Hepatocyte (in vitro differentiated cells): ENCODE measurements at regions not wholly inside any gene's neighbourhood (a gene's known extent, or its start where the extent isn't known, plus 50 kb on each side); places are given as distances from the start of the nearest gene placed in this dataset.

ENCODE experiments used
- DNase-seq: peaks from one replicate; pipeline ENCODE4 v3.0.0-alpha.2; 2016; ENCODE audit warnings: low spot score
- H2AFZ ChIP-seq: fragments of 200-600 bp; sonication (generic); 2 replicates; pipeline ENCODE4 v1.6.0; 2016; ENCODE audit warnings: antibody characterized with exemption, mild to moderate bottlenecking
- H3K27ac ChIP-seq: fragments of 200-600 bp; sonication (generic); 2 replicates; pipeline ENCODE4 v1.5.1; 2016; ENCODE audit warnings: mild to moderate bottlenecking
- H3K27me3 ChIP-seq: fragments of 200-600 bp; sonication (generic); 2 replicates; pipeline ENCODE4 v1.6.1; 2016
- H3K36me3 ChIP-seq: fragments of 200-600 bp; sonication (generic); replicated peaks from 2 replicates; pipeline ENCODE4 v1.5.1; 2016; ENCODE audit warnings: low read depth; ENCODE audit not compliant: insufficient read depth
- H3K4me1 ChIP-seq: fragments of 200-600 bp; sonication (generic); 2 replicates; pipeline ENCODE4 v1.5.1; 2016; ENCODE audit warnings: mild to moderate bottlenecking, moderate library complexity; ENCODE audit not compliant: insufficient read depth
- H3K4me2 ChIP-seq: fragments of 200-600 bp; sonication (generic); 2 replicates; pipeline ENCODE4 v1.6.0; 2016
- H3K4me3 ChIP-seq: fragments of 200-600 bp; sonication (generic); 2 replicates; pipeline ENCODE4 v1.5.1; 2016; ENCODE audit warnings: mild to moderate bottlenecking
- H3K79me2 ChIP-seq: fragments of 200-600 bp; sonication (generic); 2 replicates; pipeline ENCODE4 v1.6.0; 2017; ENCODE audit warnings: mild to moderate bottlenecking
- H3K9me2 ChIP-seq: fragments of 200-600 bp; sonication (generic); replicated peaks from 2 replicates; pipeline ENCODE4 v1.6.0; 2017; ENCODE audit warnings: mild to moderate bottlenecking; ENCODE audit not compliant: insufficient read depth
- H3K9me3 ChIP-seq: fragments of 200-600 bp; sonication (generic); 2 replicates; pipeline ENCODE4 v1.5.1; 2016; ENCODE audit warnings: low read depth, mild to moderate bottlenecking
- H4K20me1 ChIP-seq: fragments of 200-600 bp; sonication (generic); 2 replicates; pipeline ENCODE4 v1.6.0; 2016; ENCODE audit warnings: mild to moderate bottlenecking; ENCODE audit not compliant: insufficient read depth, poor library complexity, severe bottlenecking
- CTCF ChIP-seq: fragments of 200-600 bp; sonication (generic); IDR thresholded peaks from 2 replicates; pipeline ENCODE4 v1.5.1; 2016; ENCODE audit warnings: antibody characterized with exemption, mild to moderate bottlenecking; ENCODE audit not compliant: poor library complexity
- EZH2 ChIP-seq: fragments of 200-600 bp; sonication (generic); IDR thresholded peaks from 2 replicates; pipeline ENCODE4 v1.6.1; 2016; ENCODE audit warnings: antibody characterized with exemption, mild to moderate bottlenecking, borderline replicate concordance
- EZH2phosphoT487 ChIP-seq: fragments of 200-600 bp; sonication (generic); IDR thresholded peaks from one replicate; pipeline ENCODE4 v1.6.1; 2018; ENCODE audit warnings: antibody characterized with exemption, mild to moderate bottlenecking, low read depth, moderate library complexity; ENCODE audit not compliant: unreplicated experiment, severe bottlenecking
- WGBS: methylation state at CpG from one replicate; pipeline ENCODE4 v1.1.6; 2016; ENCODE audit warnings: low lambda C conversion rate; ENCODE audit errors: missing lambda C conversion rate; 5-methylcytosine and 5-hydroxymethylcytosine counted together

GRCh38 chr7:80316811-80317210 lies 182.2 kb downstream of the GNAI1 start:
- Histone ChIP-seq H3K27me3 (no peaks in the 10 kb centered on the region), H3K9me3 (no peaks in the 10 kb centered on the region), H3K36me3 (no peaks in the 10 kb centered on the region), H3K9me2 (no peaks in the 10 kb centered on the region), H3K4me3 (no peak overlapping the region), H2AFZ (no peak overlapping the region), H3K79me2 (no peaks in the 10 kb centered on the region), H3K27ac (no peak overlapping the region), H4K20me1 (no peaks in the 10 kb centered on the region), H3K4me2 (no peak overlapping the region), H3K4me1 (no peaks in the 10 kb centered on the region)
- WGBS = 76% methylated on average over 2 of the region's 2 CpGs
- DNase-seq = no peak
- TF ChIP-seq EZH2phosphoT487 (no peak), EZH2 (no peak), CTCF (no peak)

GRCh38 chr7:80313716-80314115 lies 179.1 kb downstream of the GNAI1 start:
- no peak for DNase-seq
- Histone ChIP-seq H3K36me3 (no peaks in the 10 kb centered on the region), H3K9me3 (no peaks in the 10 kb centered on the region), H2AFZ (no peak overlapping the region), H3K27ac (no peak overlapping the region), H3K9me2 (no peaks in the 10 kb centered on the region), H3K4me1 (peaks cover 5% of the 10 kb centered on the region), H3K4me3 (no peak overlapping the region), H3K27me3 (no peaks in the 10 kb centered on the region), H3K4me2 (no peak overlapping the region), H4K20me1 (no peaks in the 10 kb centered on the region), H3K79me2 (no peaks in the 10 kb centered on the region)
- WGBS = 92% methylated on average over 3 of the region's 3 CpGs
- no peak for TF ChIP-seq EZH2
- TF ChIP-seq CTCF = no peak
- no peak for TF ChIP-seq EZH2phosphoT487

- H3K79me2 ChIP-seq = no peaks in the 10 kb centered on the region
- no peak for DNase-seq
- H3K27ac ChIP-seq = peak overlapping the region; percentile 41
- TF ChIP-seq EZH2phosphoT487 = no peak
- TF ChIP-seq EZH2 = no peak
- no peak for TF ChIP-seq CTCF
- no peaks in the 10 kb centered on the region for H3K27me3 ChIP-seq
- peaks cover 5% of the 10 kb centered on the region for H3K4me1 ChIP-seq
- no peak overlapping the region for H3K4me2 ChIP-seq
- no peaks in the 10 kb centered on the region for H3K9me3 ChIP-seq
- 91% methylated on average over 6 of the region's 6 CpGs for WGBS
- H3K9me2 ChIP-seq = no peaks in the 10 kb centered on the region
- H3K36me3 ChIP-seq = no peaks in the 10 kb centered on the region
- H3K4me3 ChIP-seq = no peak overlapping the region
- H4K20me1 ChIP-seq = no peaks in the 10 kb centered on the region
- H2AFZ ChIP-seq = no peak overlapping the region
Measured at GRCh38 chr7:80313067-80313626, 178.5 kb downstream of the GNAI1 start.
